Kidney epithelial cell (primary cell): ENCODE measurements at regions not wholly inside any gene's neighbourhood (a gene's known extent, or its start where the extent isn't known, plus 50 kb on each side); places are given as distances from the start of the nearest gene placed in this dataset.

Experiments used
- DNase-seq: peaks from one replicate; pipeline ENCODE4 v3.0.0-alpha.2; 2010; ENCODE audit warnings: low read depth
- H3K27me3 ChIP-seq: 2 replicates; pipeline ENCODE4 v1.6.0; 2011; ENCODE audit warnings: low read length; ENCODE audit not compliant: control insufficient read depth, insufficient read depth
- H3K36me3 ChIP-seq: 2 replicates; pipeline ENCODE4 v1.5.1; 2011; ENCODE audit warnings: low read length; ENCODE audit not compliant: control insufficient read depth, insufficient read depth
- H3K4me3 ChIP-seq: 2 replicates; pipeline ENCODE4 v1.5.1; 2011; ENCODE audit warnings: low read depth, mild to moderate bottlenecking, control low read depth, low read length
- TF ChIP-seq, protein P1 (sequence below): IDR thresholded peaks from 2 replicates; pipeline ENCODE4 v1.5.1; 2011; ENCODE audit warnings: mild to moderate bottlenecking, moderate library complexity, low read length, control low read depth, inconsistent platforms; ENCODE audit not compliant: insufficient read depth, poor library complexity, severe bottlenecking

GRCh38 chr1:194930132-194930531, 1678.1 kb downstream of the KCNT2 start:
- TF ChIP-seq, protein P1, sequence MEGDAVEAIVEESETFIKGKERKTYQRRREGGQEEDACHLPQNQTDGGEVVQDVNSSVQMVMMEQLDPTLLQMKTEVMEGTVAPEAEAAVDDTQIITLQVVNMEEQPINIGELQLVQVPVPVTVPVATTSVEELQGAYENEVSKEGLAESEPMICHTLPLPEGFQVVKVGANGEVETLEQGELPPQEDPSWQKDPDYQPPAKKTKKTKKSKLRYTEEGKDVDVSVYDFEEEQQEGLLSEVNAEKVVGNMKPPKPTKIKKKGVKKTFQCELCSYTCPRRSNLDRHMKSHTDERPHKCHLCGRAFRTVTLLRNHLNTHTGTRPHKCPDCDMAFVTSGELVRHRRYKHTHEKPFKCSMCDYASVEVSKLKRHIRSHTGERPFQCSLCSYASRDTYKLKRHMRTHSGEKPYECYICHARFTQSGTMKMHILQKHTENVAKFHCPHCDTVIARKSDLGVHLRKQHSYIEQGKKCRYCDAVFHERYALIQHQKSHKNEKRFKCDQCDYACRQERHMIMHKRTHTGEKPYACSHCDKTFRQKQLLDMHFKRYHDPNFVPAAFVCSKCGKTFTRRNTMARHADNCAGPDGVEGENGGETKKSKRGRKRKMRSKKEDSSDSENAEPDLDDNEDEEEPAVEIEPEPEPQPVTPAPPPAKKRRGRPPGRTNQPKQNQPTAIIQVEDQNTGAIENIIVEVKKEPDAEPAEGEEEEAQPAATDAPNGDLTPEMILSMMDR: no peak
- Histone ChIP-seq H3K27me3 (no peaks in the 10 kb centered on the region), H3K4me3 (no peak overlapping the region), H3K36me3 (no peaks in the 10 kb centered on the region)
- no peak for DNase-seq

DNA sequence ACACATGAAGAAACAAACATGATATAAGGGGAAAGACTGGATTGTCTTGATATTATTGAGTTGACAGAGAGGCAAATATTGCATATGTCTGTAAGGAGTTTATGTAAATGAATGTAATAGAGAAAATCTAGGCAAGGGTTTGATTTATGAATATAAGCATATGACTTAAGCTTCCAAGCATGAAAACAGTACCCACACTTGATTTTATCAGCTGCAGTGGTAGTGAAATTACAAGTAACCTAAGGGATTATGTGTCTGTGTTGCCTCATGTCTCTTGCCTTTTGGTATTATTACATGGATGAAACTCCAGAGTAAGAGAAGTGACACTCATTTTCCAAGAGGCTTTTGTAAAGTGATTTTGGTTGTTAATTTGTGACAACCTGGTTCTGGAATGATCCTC, 1678.9 kb downstream of the KCNT2 start:
- DNase-seq: no peak
- TF ChIP-seq, protein P1: no peak
- H3K4me3 ChIP-seq: no peak overlapping the region

GRCh38 chr1:194919146-194919545, 1689.1 kb downstream of the KCNT2 start:
- TF ChIP-seq, protein P1: no peak
- no peak overlapping the region for H3K4me3 ChIP-seq
- H3K27me3 ChIP-seq: no peaks in the 10 kb centered on the region
- no peak for DNase-seq
- H3K36me3 ChIP-seq: no peaks in the 10 kb centered on the region

More for the DNA sequence above, 1678.9 kb downstream of the KCNT2 start:
- H3K27me3 ChIP-seq: no peaks in the 10 kb centered on the region
- no peaks in the 10 kb centered on the region for H3K36me3 ChIP-seq

DNA sequence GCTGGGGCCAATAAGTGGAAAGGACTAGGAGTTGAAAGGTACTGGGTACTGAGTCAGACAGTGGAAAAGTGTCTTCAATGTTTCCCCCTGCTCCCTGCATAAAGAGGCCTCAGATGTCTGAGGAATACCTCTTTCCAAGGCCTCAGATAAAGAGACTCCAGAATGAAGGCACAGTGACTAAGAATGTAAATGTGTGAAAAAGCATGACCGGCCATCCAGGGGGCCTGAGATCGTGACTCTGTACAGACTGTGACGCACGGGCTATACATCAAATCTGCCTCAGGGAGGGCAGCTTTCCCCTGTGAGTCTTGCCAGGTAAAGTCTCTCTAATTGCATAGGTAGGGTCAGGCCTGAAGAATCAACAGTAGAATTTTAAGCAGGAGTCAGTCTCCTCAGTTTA, 1690.5 kb downstream of the KCNT2 start:
- DNase-seq: no peak
- TF ChIP-seq, protein P1: no peak
- H3K4me3 ChIP-seq: no peak overlapping the region
- no peaks in the 10 kb centered on the region for H3K27me3 ChIP-seq
- no peaks in the 10 kb centered on the region for H3K36me3 ChIP-seq

- Histone ChIP-seq H3K4me3 (no peak overlapping the region), H3K27me3 (no peaks in the 10 kb centered on the region), H3K36me3 (no peaks in the 10 kb centered on the region)
- TF ChIP-seq, protein P1: no peak
- no peak for DNase-seq
These were observed 1699.6 kb downstream of the KCNT2 start for GRCh38 chr1:194908643-194909042.

GRCh38 chr1:194903524-194903923, 1704.7 kb downstream of the KCNT2 start:
- H3K27me3 ChIP-seq: no peaks in the 10 kb centered on the region
- DNase-seq: no peak
- H3K36me3 ChIP-seq: no peaks in the 10 kb centered on the region
- no peak overlapping the region for H3K4me3 ChIP-seq
- TF ChIP-seq, protein P1: no peak
